ENCODE measurements at regions not wholly inside any gene's neighbourhood (a gene's known extent, or its start where the extent isn't known, plus 50 kb on each side); places are given as distances from the start of the nearest gene placed in this dataset.
"Not testable (repeated sequence)": the region's sequence is repeated elsewhere in the genome, so short reads cannot be mapped to it uniquely, and the experiment has no call there.

DNA sequence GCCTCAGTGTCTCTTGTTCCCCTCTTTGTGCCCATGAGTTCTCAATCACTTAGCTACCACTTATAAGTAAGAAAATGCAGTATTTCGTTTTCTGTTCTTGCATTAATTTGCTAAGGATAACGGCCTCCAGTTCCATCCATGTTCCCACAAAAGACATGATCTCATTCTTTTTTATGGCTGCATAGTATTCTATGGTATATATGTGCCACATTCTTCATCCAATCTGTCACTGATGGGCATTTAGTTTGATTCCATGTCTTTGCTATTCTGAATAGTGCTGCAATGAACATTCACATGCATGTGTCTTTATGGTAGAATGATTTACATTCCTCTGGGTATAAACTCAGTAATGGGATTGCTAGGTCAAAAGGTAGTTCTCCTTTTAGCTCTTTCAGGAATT is 283.2 kb upstream of the HNRNPA3 start:
- TF ChIP-seq CREB1 (CRISPR knock-in tag; IDR thresholded peaks at IDR 0.05); ZBTB21 (CRISPR knock-in tag; IDR thresholded peaks at IDR 0.05; ENCODE audit: borderline replicate concordance); FOXK1 (CRISPR knock-in tag; IDR thresholded peaks at IDR 0.05): not testable (repeated sequence)
- TF ChIP-seq, protein P1, sequence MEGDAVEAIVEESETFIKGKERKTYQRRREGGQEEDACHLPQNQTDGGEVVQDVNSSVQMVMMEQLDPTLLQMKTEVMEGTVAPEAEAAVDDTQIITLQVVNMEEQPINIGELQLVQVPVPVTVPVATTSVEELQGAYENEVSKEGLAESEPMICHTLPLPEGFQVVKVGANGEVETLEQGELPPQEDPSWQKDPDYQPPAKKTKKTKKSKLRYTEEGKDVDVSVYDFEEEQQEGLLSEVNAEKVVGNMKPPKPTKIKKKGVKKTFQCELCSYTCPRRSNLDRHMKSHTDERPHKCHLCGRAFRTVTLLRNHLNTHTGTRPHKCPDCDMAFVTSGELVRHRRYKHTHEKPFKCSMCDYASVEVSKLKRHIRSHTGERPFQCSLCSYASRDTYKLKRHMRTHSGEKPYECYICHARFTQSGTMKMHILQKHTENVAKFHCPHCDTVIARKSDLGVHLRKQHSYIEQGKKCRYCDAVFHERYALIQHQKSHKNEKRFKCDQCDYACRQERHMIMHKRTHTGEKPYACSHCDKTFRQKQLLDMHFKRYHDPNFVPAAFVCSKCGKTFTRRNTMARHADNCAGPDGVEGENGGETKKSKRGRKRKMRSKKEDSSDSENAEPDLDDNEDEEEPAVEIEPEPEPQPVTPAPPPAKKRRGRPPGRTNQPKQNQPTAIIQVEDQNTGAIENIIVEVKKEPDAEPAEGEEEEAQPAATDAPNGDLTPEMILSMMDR (IDR thresholded peaks at IDR 0.05): not testable (repeated sequence)

Measured in WTC11 (cell line).